Gastroesophageal sphincter (tissue), 4 donors: ENCODE measurements at regions not wholly inside any gene's neighbourhood (a gene's known extent, or its start where the extent isn't known, plus 50 kb on each side); places are given as distances from the start of the nearest gene placed in this dataset.

Experiments
- ATAC-seq: fragments of 150-250 bp; one replicate; pipeline ENCODE4 v1.9.1; 2016; ENCODE audit warnings: mild to moderate bottlenecking, moderate library complexity
- H3K27ac ChIP-seq, 4 donors: fragments of 200-600 bp; sonication (generic) in 3 of 4; 1 replicate in 3 of 4; 2 replicates in 1 of 4; pipeline ENCODE4 v1.5.1; 2016 to 2019
- H3K27me3 ChIP-seq: fragments of 200-600 bp; sonication (generic); one replicate; pipeline ENCODE4 v1.5.1; 2019
- H3K36me3 ChIP-seq, 2 donors: fragments of 200-600 bp; sonication (generic); one replicate each; pipeline ENCODE4 v1.5.1; 2019; ENCODE audit warnings: control low read depth in 1 of 2
- H3K4me1 ChIP-seq, 3 donors: fragments of 200-600 bp; sonication (generic); 1 replicate in 2 of 3; 2 replicates in 1 of 3; pipeline ENCODE4 v1.5.1; 2016 to 2019; ENCODE audit warnings: control low read depth in 2 of 3
- H3K4me3 ChIP-seq, 2 donors: fragments of 200-600 bp; sonication (generic); one replicate each; pipeline ENCODE4 v1.5.1; 2019; ENCODE audit warnings: mild to moderate bottlenecking in 1 of 2, moderate library complexity in 1 of 2
- H3K9me3 ChIP-seq, 3 donors: fragments of 200-600 bp; sonication (generic); one replicate each; pipeline ENCODE4 v1.5.1; 2017 to 2019; ENCODE audit warnings: control low read depth in 2 of 3
- CTCF ChIP-seq, 4 experiments: fragments of 200-600 bp in 2 of 4; fragments of 450-650 bp in 2 of 4; sonication (generic) in 1 of 4; IDR thresholded peaks; one replicate each; pipeline ENCODE4 v1.5.1; 2017 to 2019; ENCODE audit warnings: antibody characterized with exemption in 4 of 4, mild to moderate bottlenecking in 2 of 4, moderate library complexity in 2 of 4
- EP300 ChIP-seq: sonication (generic); formaldehyde crosslinking; IDR thresholded peaks from one replicate; pipeline ENCODE4 v1.6.1; 2017; ENCODE audit warnings: antibody characterized with exemption, mild to moderate bottlenecking
- POLR2A ChIP-seq, 2 donors: fragments of 450-650 bp; IDR thresholded peaks; one replicate each; pipeline ENCODE4 v1.6.1; 2017; ENCODE audit warnings: antibody characterized with exemption in 2 of 2, mild to moderate bottlenecking in 2 of 2, moderate library complexity in 1 of 2
- POLR2AphosphoS5 ChIP-seq: sonication (generic); formaldehyde crosslinking; IDR thresholded peaks from one replicate; pipeline ENCODE4 v1.6.1; 2017; ENCODE audit warnings: antibody characterized with exemption
- WGBS, 2 donors: methylation state at CpG; one replicate each; pipeline ENCODE4 v1.1.5; 2018; ENCODE audit warnings: low coverage in 1 of 2; 5-methylcytosine and 5-hydroxymethylcytosine counted together

- TF ChIP-seq POLR2A (IDR thresholded peaks at IDR 0.05) = no peak
- TF ChIP-seq EP300 = no peak
- Histone ChIP-seq H3K36me3 (no peaks in the 10 kb centered on the region), H3K9me3 (no peaks in the 10 kb centered on the region), H3K27me3 (no peaks in the 10 kb centered on the region), H3K27ac (no peak overlapping the region), H3K4me1 (no peaks in the 10 kb centered on the region), H3K4me3 (no peak overlapping the region)
- no peak for ATAC-seq
- WGBS, 2 donors = 51 to 69% methylated on average over 2 of the region's 2 CpGs
Observed at GRCh38 chr3:190192087-190192486, 71.4 kb upstream of the P3H2 start.

- no peaks in the 10 kb centered on the region for H3K9me3 ChIP-seq
- TF ChIP-seq POLR2AphosphoS5 (no peak), CTCF (IDR thresholded peaks at IDR 0.05) (no peak), EP300 (no peak), POLR2A (IDR thresholded peaks at IDR 0.05) (no peak)
- no peak overlapping the region for H3K27ac ChIP-seq
- no peak overlapping the region for H3K4me3 ChIP-seq
- H3K4me1 ChIP-seq = no peaks in the 10 kb centered on the region
- H3K36me3 ChIP-seq = no peaks in the 10 kb centered on the region
- ATAC-seq = no peak
- 73 to 86% methylated on average over 2 of the region's 2 CpGs for WGBS, 2 donors
- no peaks in the 10 kb centered on the region for H3K27me3 ChIP-seq
Observed at GRCh38 chr3:190188197-190188596, 67.5 kb upstream of the P3H2 start.

GRCh38 chr3:190183121-190183520 lies 62.4 kb upstream of the P3H2 start:
- TF ChIP-seq CTCF (IDR thresholded peaks at IDR 0.05) (no peak), EP300 (no peak), POLR2AphosphoS5 (no peak), POLR2A (IDR thresholded peaks at IDR 0.05) (no peak)
- Histone ChIP-seq H3K27ac (no peak overlapping the region), H3K9me3 (no peaks in the 10 kb centered on the region), H3K27me3 (no peaks in the 10 kb centered on the region), H3K4me3 (no peak overlapping the region), H3K4me1 (no peaks in the 10 kb centered on the region), H3K36me3 (no peaks in the 10 kb centered on the region)
- 56 to 70% methylated on average over 4 of the region's 4 CpGs for WGBS, 2 donors
- ATAC-seq = no peak

GRCh38 chr3:190182418-190183043 lies 61.8 kb upstream of the P3H2 start:
- ATAC-seq = no peak
- no peak for TF ChIP-seq CTCF (IDR thresholded peaks at IDR 0.05)
- no peak for TF ChIP-seq POLR2A (IDR thresholded peaks at IDR 0.05)
- TF ChIP-seq EP300 = no peak
- TF ChIP-seq POLR2AphosphoS5 = no peak
- Histone ChIP-seq H3K9me3 (no peaks in the 10 kb centered on the region), H3K4me1 (no peaks in the 10 kb centered on the region), H3K27me3 (no peaks in the 10 kb centered on the region), H3K4me3 (no peak overlapping the region), H3K36me3 (no peaks in the 10 kb centered on the region), H3K27ac (no peak overlapping the region)
- WGBS, 2 donors = 78 to 84% methylated on average over 12 of the region's 12 CpGs

GRCh38 chr3:190180268-190180667 lies 59.6 kb upstream of the P3H2 start:
- Histone ChIP-seq H3K36me3 (no peaks in the 10 kb centered on the region), H3K4me3 (no peak overlapping the region), H3K27me3 (no peaks in the 10 kb centered on the region), H3K9me3 (no peaks in the 10 kb centered on the region), H3K4me1 (no peaks in the 10 kb centered on the region), H3K27ac (no peak overlapping the region)
- WGBS, 2 donors = 52 to 88% methylated on average over 1 of the region's 1 CpG
- no peak for ATAC-seq
- no peak for TF ChIP-seq EP300
- no peak for TF ChIP-seq POLR2A (IDR thresholded peaks at IDR 0.05)
- no peak for TF ChIP-seq POLR2AphosphoS5
- TF ChIP-seq CTCF (IDR thresholded peaks at IDR 0.05) = no peak
